HepG2 (cell line): ENCODE measurements at regions not wholly inside any gene's neighbourhood (a gene's known extent, or its start where the extent isn't known, plus 50 kb on each side); places are given as distances from the start of the nearest gene placed in this dataset.

Source experiments
- ATAC-seq: fragments of 200-7000 bp; cut with Tn5 transposase; 3 replicates; pipeline ENCODE4 v1.9.1; 2020; ENCODE audit warnings: mild to moderate bottlenecking, moderate library complexity
- BruUV-seq: library from RNA; stranded (reverse); fragments of 400-500 nt; replicated peaks from 2 replicates; lab custom pipeline; 2021; lab: Mats Ljungman, UMichigan
- CTCF ChIA-PET: fragments of 300-600 bp; formaldehyde crosslinking; extraction: SDS; loops from one replicate; lab custom pipeline; 2021; ENCODE audit warnings: low total read pairs, inconsistent platforms, low intra/inter-chr PET ratio; lab: Yijun Ruan, JAX
- POLR2A ChIA-PET: fragments of 350-600 bp; sonication (Branson Sonifier 250); formaldehyde crosslinking; loops from one replicate; lab custom pipeline; 2020; ENCODE audit warnings: antibody characterized with exemption, inconsistent platforms; lab: Yijun Ruan, JAX
- DNase-seq: peaks from one replicate; pipeline ENCODE4 v3.0.0-alpha.2; 2015; ENCODE audit warnings: low spot score
- FAIRE-seq: peaks from 3 replicates; lab custom pipeline; 2011; peaks lifted over from hg19 to GRCh38; lab: Jason Lieb, UNC
- H2AFZ ChIP-seq: one replicate; pipeline ENCODE4 v1.6.1; 2011; ENCODE audit warnings: low read length, inconsistent platforms
- H3K27ac ChIP-seq: fragments of 300-600 bp; 3 replicates; pipeline ENCODE4 v1.8.0; 2011; ENCODE audit warnings: mixed run types, mild to moderate bottlenecking, mixed read lengths, low read length, inconsistent platforms; ENCODE audit not compliant: insufficient read depth; ENCODE audit errors: extremely low read length
- H3K27me3 ChIP-seq, 2 experiments: fragments of 200-600 bp in 1 of 2; 2 replicates in 1 of 2; 3 replicates in 1 of 2; pipeline versions ENCODE4 v1.6.0 to v1.8.0; 2011; ENCODE audit warnings: low read length in 2 of 2, mild to moderate bottlenecking in 2 of 2, moderate library complexity in 2 of 2, inconsistent platforms in 1 of 2; ENCODE audit not compliant: insufficient read depth in 2 of 2, control insufficient read depth in 1 of 2
- H3K36me3 ChIP-seq, 2 experiments: fragments of 200-600 bp in 1 of 2; replicated peaks in 1 of 2; 2 replicates in 1 of 2; 3 replicates in 1 of 2; pipeline versions ENCODE4 v1.5.1 to v1.8.0; 2011; ENCODE audit warnings: low read length in 2 of 2, inconsistent platforms in 1 of 2; ENCODE audit not compliant: insufficient read depth in 2 of 2, control insufficient read depth in 1 of 2
- H3K4me1 ChIP-seq: 2 replicates; pipeline ENCODE4 v1.5.1; 2012; ENCODE audit warnings: low read length, inconsistent platforms; ENCODE audit not compliant: insufficient read depth
- H3K4me2 ChIP-seq: 2 replicates; pipeline ENCODE4 v1.6.0; 2011; ENCODE audit warnings: low read depth, low read length, inconsistent platforms
- H3K4me3 ChIP-seq, 3 experiments: fragments of 200-600 bp in 1 of 3; sonication (generic), shearing (Covaris generic) in 1 of 3; replicated peaks in 1 of 3; 2 replicates each; pipeline ENCODE4 v1.5.1; 2011 to 2016; ENCODE audit warnings: low read length in 3 of 3, inconsistent platforms in 2 of 3, low read depth in 2 of 3, mild to moderate bottlenecking in 2 of 3, control low read depth in 1 of 3, mixed read lengths in 1 of 3; ENCODE audit not compliant: insufficient read depth in 1 of 3
- H3K79me2 ChIP-seq: one replicate; pipeline ENCODE4 v1.6.1; 2011; ENCODE audit warnings: low read length, inconsistent platforms; ENCODE audit not compliant: insufficient read depth
- H3K9ac ChIP-seq: 2 replicates; pipeline ENCODE4 v1.6.0; 2011; ENCODE audit warnings: mild to moderate bottlenecking, low read depth, low read length, inconsistent platforms; ENCODE audit not compliant: insufficient read depth
- H3K9me3 ChIP-seq: 2 replicates; pipeline ENCODE4 v1.5.1; 2012; ENCODE audit warnings: mild to moderate bottlenecking, low read length
- H4K20me1 ChIP-seq: 2 replicates; pipeline ENCODE4 v1.6.0; 2011; ENCODE audit warnings: inconsistent platforms, mild to moderate bottlenecking, low read length, moderate library complexity; ENCODE audit not compliant: insufficient read depth
- ARID5B ChIP-seq: IDR thresholded peaks from 2 replicates; pipeline ENCODE4 v1.4.0; 2020; ENCODE audit warnings: mild to moderate bottlenecking, missing genetic modification reagents
- RAD21 ChIP-seq: fragments of 450-650 bp; formaldehyde crosslinking; IDR thresholded peaks from 2 replicates; pipeline ENCODE4 v1.5.0; 2020; ENCODE audit warnings: mild to moderate bottlenecking
- STAG1 ChIP-seq: sonication (generic); formaldehyde crosslinking; IDR thresholded peaks from 2 replicates; pipeline ENCODE4 v1.4.0; 2020; ENCODE audit warnings: missing genetic modification reagents
- USF2 ChIP-seq, 2 experiments: sonication (generic) in 1 of 2; formaldehyde crosslinking in 1 of 2; IDR thresholded peaks; 2 replicates each; pipeline versions ENCODE4 v1.5.1 to v1.6.1; 2011 to 2020; ENCODE audit warnings: borderline replicate concordance in 1 of 2, low read depth in 1 of 2, low read length in 1 of 2, mild to moderate bottlenecking in 1 of 2, missing genetic modification reagents in 1 of 2, moderate library complexity in 1 of 2
- WGBS: methylation state at CpG from one replicate; pipeline ENCODE4 v1.1.6; 2017; ENCODE audit warnings: low lambda C conversion rate; 5-methylcytosine and 5-hydroxymethylcytosine counted together
- in situ Hi-C: cut with HindIII; loops from 2 replicates; pipeline ENCODE4 v1.10.0; 2017; ENCODE audit warnings: low pct_unique_long_range_greater_than_20kb; ENCODE audit not compliant: extremely low pct_ligation_motif_present
- intact Hi-C: fragments of 100-400 bp; cut with micrococcal nuclease; formaldehyde crosslinking; loops from one replicate; pipeline ENCODE4 v1.10.0; 2022; ENCODE audit not compliant: unreplicated experiment

GRCh38 chr2:2698182-2699120 lies 367.4 kb upstream of the MYT1L start:
- DNase-seq (peak; percentile 21), FAIRE-seq (peak; percentile 15), ATAC-seq (peak; percentile 75)
- H3K27ac ChIP-seq = no peak overlapping the region
- no peak overlapping the region for H3K4me2 ChIP-seq
- H3K36me3 ChIP-seq = no peaks in the 10 kb centered on the region
- BruUV-seq = no TSS peak
- 0 out of 2 replicates have a peak, but pooled peaks have one; percentile 9 for TF ChIP-seq USF2 (IDR thresholded peaks at IDR 0.05; ENCODE audit: low read depth, low read length)
- no peak for TF ChIP-seq USF2 (CRISPR knock-in tag; IDR thresholded peaks at IDR 0.05; ENCODE audit: borderline replicate concordance)
- 0 out of 2 replicates have a peak, but pooled peaks have one; percentile 11 for TF ChIP-seq RAD21 (CRISPR knock-in tag)
- TF ChIP-seq STAG1 = peak; percentile 43
- no peak for TF ChIP-seq ARID5B (CRISPR knock-in tag)
- no peaks in the 10 kb centered on the region for H3K4me1 ChIP-seq
- no peaks in the 10 kb centered on the region for H3K9me3 ChIP-seq
- WGBS = 32% methylated on average over 14 of the region's 24 CpGs
- no peaks in the 10 kb centered on the region for H3K79me2 ChIP-seq
- H2AFZ ChIP-seq = no peak overlapping the region
- H3K9ac ChIP-seq = no peak overlapping the region
- POLR2A ChIA-PET = no interaction called here
- H4K20me1 ChIP-seq = peaks cover 3% of the 10 kb centered on the region; the same call in 1 of the 2 replicates
- intact Hi-C loops = no loop called here
- H3K4me3 ChIP-seq = no peak overlapping the region
- CTCF ChIA-PET = no interaction called here
- in situ Hi-C loops = no loop called here
- H3K27me3 ChIP-seq = peaks cover 8 to 68% of the 10 kb centered on the region in 2 experiments; a peak in 4 of 5 replicates
